ENCODE measurements at regions not wholly inside any gene's neighbourhood (a gene's known extent, or its start where the extent isn't known, plus 50 kb on each side); places are given as distances from the start of the nearest gene placed in this dataset.

- H3K9me3 Mint-ChIP-seq, result no peaks in the 10 kb centered on the region
- Histone ChIP-seq H3F3A (ENCODE audit: low read depth) (no peaks in the 10 kb centered on the region), H3K4me3 (no peak overlapping the region), H4K20me1 (ENCODE audit: low read depth) (no peaks in the 10 kb centered on the region), H3K4me2 (no peak overlapping the region), H3K9me3 (ENCODE audit: low read depth) (no peaks in the 10 kb centered on the region), H3K9ac (no peak overlapping the region), H3K27me3 (no peaks in the 10 kb centered on the region), H3K36me3 (no peaks in the 10 kb centered on the region), H2AFZ (replicated peaks) (no peak overlapping the region), H3K4me1 (no peaks in the 10 kb centered on the region), H3K79me2 (ENCODE audit: low read depth) (no peaks in the 10 kb centered on the region), H3K27ac (no peak overlapping the region)
- H3K4me3 Mint-ChIP-seq, result no peak overlapping the region
- no peak for DNase-seq (ENCODE audit: low spot score)
- TF ChIP-seq EZH2 (IDR thresholded peaks at IDR 0.05) (no peak), CTCF (IDR thresholded peaks at IDR 0.05) (no peak), EZH2phosphoT487 (IDR thresholded peaks at IDR 0.05) (no peak)
- H3K27me3 Mint-ChIP-seq (ENCODE audit: insufficient read depth, low read depth), result peaks cover 2% of the 10 kb centered on the region
- H3K27ac Mint-ChIP-seq, result no peak overlapping the region
- no peaks in the 10 kb centered on the region for H3K36me3 Mint-ChIP-seq
- no peaks in the 10 kb centered on the region for H3K4me1 Mint-ChIP-seq
Measured at GRCh38 chr2:151028691-151029176, 232.9 kb downstream of the RBM43 start.

- Mint-ChIP-seq H3K27me3 (ENCODE audit: insufficient read depth, low read depth) (peaks cover 2% of the 10 kb centered on the region), H3K36me3 (no peaks in the 10 kb centered on the region), H3K9me3 (no peaks in the 10 kb centered on the region), H3K4me1 (peaks cover 6% of the 10 kb centered on the region), H3K4me3 (no peak overlapping the region), H3K27ac (no peak overlapping the region)
- no peak overlapping the region for H3K9ac ChIP-seq
- no peaks in the 10 kb centered on the region for H3K36me3 ChIP-seq
- no peaks in the 10 kb centered on the region for H3K27me3 ChIP-seq
- H3K27ac ChIP-seq, result no peak overlapping the region
- H3K4me1 ChIP-seq, result no peaks in the 10 kb centered on the region
- H2AFZ ChIP-seq (replicated peaks), result no peak overlapping the region
- no peaks in the 10 kb centered on the region for H3K9me3 ChIP-seq (ENCODE audit: low read depth)
- H3K79me2 ChIP-seq (ENCODE audit: low read depth), result no peaks in the 10 kb centered on the region
- H4K20me1 ChIP-seq (ENCODE audit: low read depth), result no peaks in the 10 kb centered on the region
- no peak for DNase-seq (ENCODE audit: low spot score)
- H3F3A ChIP-seq (ENCODE audit: low read depth), result no peaks in the 10 kb centered on the region
- TF ChIP-seq CTCF (IDR thresholded peaks at IDR 0.05), result no peak
- no peak for TF ChIP-seq EZH2 (IDR thresholded peaks at IDR 0.05)
- no peak for TF ChIP-seq EZH2phosphoT487 (IDR thresholded peaks at IDR 0.05)
- H3K4me2 ChIP-seq, result no peak overlapping the region
- no peak overlapping the region for H3K4me3 ChIP-seq
Measured at GRCh38 chr2:151027151-151027550, 234.5 kb downstream of the RBM43 start.

- no peak overlapping the region for H3K4me3 Mint-ChIP-seq
- H3K27ac Mint-ChIP-seq, result no peak overlapping the region
- Histone ChIP-seq H3K27me3 (no peaks in the 10 kb centered on the region), H3K4me3 (no peak overlapping the region), H3F3A (ENCODE audit: low read depth) (no peaks in the 10 kb centered on the region), H2AFZ (replicated peaks) (no peak overlapping the region), H3K4me1 (no peaks in the 10 kb centered on the region), H3K9me3 (ENCODE audit: low read depth) (no peaks in the 10 kb centered on the region), H3K36me3 (no peaks in the 10 kb centered on the region), H3K27ac (no peak overlapping the region), H3K4me2 (no peak overlapping the region), H3K79me2 (ENCODE audit: low read depth) (no peaks in the 10 kb centered on the region), H4K20me1 (ENCODE audit: low read depth) (no peaks in the 10 kb centered on the region), H3K9ac (no peak overlapping the region)
- DNase-seq (ENCODE audit: low spot score), result no peak
- TF ChIP-seq CTCF (IDR thresholded peaks at IDR 0.05) (no peak), EZH2 (IDR thresholded peaks at IDR 0.05) (no peak), EZH2phosphoT487 (IDR thresholded peaks at IDR 0.05) (no peak)
- peaks cover 2% of the 10 kb centered on the region for H3K27me3 Mint-ChIP-seq (ENCODE audit: insufficient read depth, low read depth)
- peaks cover 6% of the 10 kb centered on the region for H3K4me1 Mint-ChIP-seq
- no peaks in the 10 kb centered on the region for H3K9me3 Mint-ChIP-seq
- no peaks in the 10 kb centered on the region for H3K36me3 Mint-ChIP-seq
Measured at GRCh38 chr2:151025816-151026215, 235.8 kb downstream of the RBM43 start.
